Neural progenitor cell (in vitro differentiated cells): ENCODE measurements at regions not wholly inside any gene's neighbourhood (a gene's known extent, or its start where the extent isn't known, plus 50 kb on each side); places are given as distances from the start of the nearest gene placed in this dataset.
"Not testable (repeated sequence)": the region's sequence is repeated elsewhere in the genome, so short reads cannot be mapped to it uniquely, and the experiment has no call there.

ENCODE experiments used
- CTCF ChIP-seq: fragments of 200-600 bp; sonication (generic); IDR thresholded peaks from 2 replicates; pipeline ENCODE4 v1.5.1; 2017; ENCODE audit warnings: antibody characterized with exemption, mild to moderate bottlenecking
- EZH2phosphoT487 ChIP-seq: fragments of 200-600 bp; sonication (generic); IDR thresholded peaks from 2 replicates; pipeline ENCODE4 v1.6.1; 2017; ENCODE audit warnings: antibody characterized with exemption

- TF ChIP-seq EZH2phosphoT487, CTCF: not testable (repeated sequence)
These were observed 200.1 kb downstream of the LRRN1 start for GRCh38 chr3:3999340-3999739.
